ENCODE measurements at regions not wholly inside any gene's neighbourhood (a gene's known extent, or its start where the extent isn't known, plus 50 kb on each side); places are given as distances from the start of the nearest gene placed in this dataset.

- POLR2A ChIA-PET: no interaction called here
- TF ChIP-seq E2F4 (CRISPR knock-in tag; IDR thresholded peaks at IDR 0.05; ENCODE audit: borderline replicate concordance, low read depth) (no peak), GRHL2 (CRISPR knock-in tag; IDR thresholded peaks at IDR 0.05; ENCODE audit: insufficient replicate concordance, severe bottlenecking) (no peak), USF2 (CRISPR knock-in tag; IDR thresholded peaks at IDR 0.05) (no peak), ZNF232 (CRISPR knock-in tag; IDR thresholded peaks at IDR 0.05) (no peak), ZNF532 (CRISPR knock-in tag; IDR thresholded peaks at IDR 0.05; ENCODE audit: borderline replicate concordance) (no peak), TEAD1 (CRISPR knock-in tag; IDR thresholded peaks at IDR 0.05) (no peak), SMAD4 (CRISPR knock-in tag; IDR thresholded peaks at IDR 0.05) (no peak), NFE2L1 (CRISPR knock-in tag; IDR thresholded peaks at IDR 0.05) (no peak), ZSCAN18 (CRISPR knock-in tag; IDR thresholded peaks at IDR 0.05) (no peak), ATF3 (CRISPR knock-in tag; conservative IDR thresholded peaks at IDR 0.05) (no peak), ATF2 (CRISPR knock-in tag; IDR thresholded peaks at IDR 0.05; ENCODE audit: borderline replicate concordance, low read depth) (no peak), NR1H2 (CRISPR knock-in tag; IDR thresholded peaks at IDR 0.05) (no peak)
- CTCF ChIA-PET: no interaction called here
- Mint-ChIP-seq H3K4me3 (no peak overlapping the region), H3K36me3 (no peaks in the 10 kb centered on the region), H3K27me3 (ENCODE audit: low read depth) (no peaks in the 10 kb centered on the region), H3K4me1 (no peaks in the 10 kb centered on the region), H3K27ac (no peak overlapping the region), H3K9me3 (peaks cover 8% of the 10 kb centered on the region)
- no peak for DNase-seq (ENCODE audit: low spot score)
- ATAC-seq: no peak
Measured at GRCh38 chr10:107577221-107577620, 412.7 kb upstream of the SORCS1 start.

GRCh38 chr10:107576746-107577145, 412.2 kb upstream of the SORCS1 start:
- no peak for TF ChIP-seq ETV6 (CRISPR knock-in tag; IDR thresholded peaks at IDR 0.05)
- no peaks in the 10 kb centered on the region for H3K36me3 Mint-ChIP-seq
- H3K27ac Mint-ChIP-seq: no peak overlapping the region
- H3K9me3 Mint-ChIP-seq: peaks cover 8% of the 10 kb centered on the region
- ChIA-PET CTCF (no interaction called here), POLR2A (no interaction called here)
- H3K4me3 Mint-ChIP-seq: no peak overlapping the region
- DNase-seq (ENCODE audit: low spot score) (no peak), ATAC-seq (no peak)
- no peaks in the 10 kb centered on the region for H3K4me1 Mint-ChIP-seq
- H3K27me3 Mint-ChIP-seq (ENCODE audit: low read depth): no peaks in the 10 kb centered on the region

GRCh38 chr10:107565014-107565413, 400.5 kb upstream of the SORCS1 start:
- peaks cover 19% of the 10 kb centered on the region for H3K36me3 Mint-ChIP-seq
- ATAC-seq (no peak), DNase-seq (ENCODE audit: low spot score) (no peak)
- ChIA-PET POLR2A (no interaction called here), CTCF (no interaction called here)
- H3K4me3 Mint-ChIP-seq: no peak overlapping the region
- H3K27me3 Mint-ChIP-seq (ENCODE audit: low read depth): peaks cover 3% of the 10 kb centered on the region; the same call in 1 of the 2 replicates
- no peaks in the 10 kb centered on the region for H3K4me1 Mint-ChIP-seq
- H3K27ac Mint-ChIP-seq: no peak overlapping the region
- H3K9me3 Mint-ChIP-seq: peaks cover 39% of the 10 kb centered on the region
- TF ChIP-seq NR2C2 (CRISPR knock-in tag; IDR thresholded peaks at IDR 0.05) (no peak), ZNF317 (CRISPR knock-in tag; IDR thresholded peaks at IDR 0.05; ENCODE audit: borderline replicate concordance, low read depth) (peak; percentile 68; the same call in 1 of the 2 replicates)

Measured in WTC11 (cell line).